ENCODE measurements at regions not wholly inside any gene's neighbourhood (a gene's known extent, or its start where the extent isn't known, plus 50 kb on each side); places are given as distances from the start of the nearest gene placed in this dataset.
"Not testable (repeated sequence)": the region's sequence is repeated elsewhere in the genome, so short reads cannot be mapped to it uniquely, and the experiment has no call there.

GRCh38 chr2:41204315-41204714, 752.4 kb upstream of the SLC8A1 start:
- no peak for DNase-seq (ENCODE audit: low read depth in 2 of 2)
- TF ChIP-seq CTCF (IDR thresholded peaks at IDR 0.05; ENCODE audit: low read depth, low read length) = no peak
- no peak overlapping the region for H3K4me3 ChIP-seq (replicated peaks in 1 of 2; ENCODE audit: low read depth in 2 of 2, low read length in 2 of 2)

GRCh38 chr2:41206004-41206403, 754.1 kb upstream of the SLC8A1 start:
- no peak for DNase-seq (ENCODE audit: low read depth in 2 of 2)
- TF ChIP-seq CTCF (IDR thresholded peaks at IDR 0.05; ENCODE audit: low read depth, low read length) = no peak
- H3K4me3 ChIP-seq (replicated peaks in 1 of 2; ENCODE audit: low read depth in 2 of 2, low read length in 2 of 2) = no peak overlapping the region

- H3K4me3 ChIP-seq (replicated peaks in 1 of 2; ENCODE audit: low read depth in 2 of 2, low read length in 2 of 2) = no peak overlapping the region
- no peak for DNase-seq (ENCODE audit: low read depth in 2 of 2)
- no peak for TF ChIP-seq CTCF (IDR thresholded peaks at IDR 0.05; ENCODE audit: low read depth, low read length)
These were observed 755.7 kb upstream of the SLC8A1 start for GRCh38 chr2:41207578-41207977.

- not testable (repeated sequence) for H3K4me3 ChIP-seq (replicated peaks in 1 of 2; ENCODE audit: low read depth in 2 of 2, low read length in 2 of 2); DNase-seq (ENCODE audit: low read depth in 2 of 2)
These were observed 758.1 kb upstream of the SLC8A1 start for GRCh38 chr2:41210030-41210429.

- no peak for DNase-seq (ENCODE audit: low read depth in 2 of 2)
- H3K4me3 ChIP-seq (replicated peaks in 1 of 2; ENCODE audit: low read depth in 2 of 2, low read length in 2 of 2) = no peak overlapping the region
- no peak for TF ChIP-seq CTCF (IDR thresholded peaks at IDR 0.05; ENCODE audit: low read depth, low read length)
These were observed 765.1 kb upstream of the SLC8A1 start for GRCh38 chr2:41216978-41217377.

- TF ChIP-seq CTCF (IDR thresholded peaks at IDR 0.05; ENCODE audit: low read depth, low read length) = no peak
- no peak for DNase-seq (ENCODE audit: low read depth in 2 of 2)
- no peak overlapping the region for H3K4me3 ChIP-seq (replicated peaks in 1 of 2; ENCODE audit: low read depth in 2 of 2, low read length in 2 of 2)
These were observed 770.7 kb upstream of the SLC8A1 start for GRCh38 chr2:41222593-41222992.

- DNase-seq (ENCODE audit: low read depth in 2 of 2) = no peak
- TF ChIP-seq CTCF (IDR thresholded peaks at IDR 0.05; ENCODE audit: low read depth, low read length) = no peak
- H3K4me3 ChIP-seq (replicated peaks in 1 of 2; ENCODE audit: low read depth in 2 of 2, low read length in 2 of 2) = no peak overlapping the region
These were observed 782.2 kb upstream of the SLC8A1 start for GRCh38 chr2:41234093-41234492.

Data from cardiac fibroblast (primary cell).